ENCODE measurements at regions not wholly inside any gene's neighbourhood (a gene's known extent, or its start where the extent isn't known, plus 50 kb on each side); places are given as distances from the start of the nearest gene placed in this dataset.

- DNase-seq (ENCODE audit: low read depth in 2 of 2): no peak
These were observed 257.3 kb downstream of the XXYLT1 start for GRCh38 chr3:195013411-195014361.

- DNase-seq (ENCODE audit: low read depth in 2 of 2): no peak
These were observed 255.9 kb downstream of the XXYLT1 start for GRCh38 chr3:195015021-195015420.

GRCh38 chr3:195017151-195017550 lies 253.8 kb downstream of the XXYLT1 start:
- DNase-seq (ENCODE audit: low read depth in 2 of 2): no peak

Data from stimulated activated CD4-positive, alpha-beta T cell treated with anti-CD3 and anti-CD28 coated beads, Interleukin-1b, Interleukin-23, amount 100 ng/mL, for 1 hour (primary cell).